Activated CD8-positive, alpha-beta T cell treated with anti-CD3 and anti-CD28 coated beads, Interleukin-2, amount 10 ng/mL, durations not matched to agents 7 days and 5 days (primary cell): ENCODE measurements at regions not wholly inside any gene's neighbourhood (a gene's known extent, or its start where the extent isn't known, plus 50 kb on each side); places are given as distances from the start of the nearest gene placed in this dataset.

Experiments
- ATAC-seq: fragments of 150-1000 bp; cut with Tn5 transposase; one replicate; pipeline ENCODE4 v1.10.0; 2021; ENCODE audit warnings: moderate library complexity
- CTCF ChIA-PET: fragments of 350-600 bp; sonication (Branson Sonifier 250); formaldehyde crosslinking; loops from one replicate; lab custom pipeline; 2021; ENCODE audit warnings: antibody characterized with exemption; lab: Charles Lee
- POLR2A ChIA-PET: fragments of 350-600 bp; sonication (Branson Sonifier 250); formaldehyde crosslinking; loops from one replicate; lab custom pipeline; 2021; ENCODE audit warnings: antibody characterized with exemption; lab: Charles Lee
- DNase-seq: peaks from one replicate; pipeline ENCODE4 v3.0.0-alpha.2; 2020
- H3K27ac Mint-ChIP-seq: one replicate; pipeline ENCODE4 v1.8.0; 2021; ENCODE audit warnings: mild to moderate bottlenecking, mixed read lengths
- H3K27me3 Mint-ChIP-seq: one replicate; pipeline ENCODE4 v1.8.0; 2021; ENCODE audit warnings: low read depth, mixed read lengths
- H3K36me3 Mint-ChIP-seq: one replicate; pipeline ENCODE4 v1.8.0; 2021; ENCODE audit warnings: low read depth, mixed read lengths
- H3K4me1 Mint-ChIP-seq: one replicate; pipeline ENCODE4 v1.8.0; 2021; ENCODE audit warnings: low read depth, mixed read lengths
- H3K4me3 Mint-ChIP-seq: one replicate; pipeline ENCODE4 v1.8.0; 2021; ENCODE audit warnings: mild to moderate bottlenecking, mixed read lengths
- H3K9me3 Mint-ChIP-seq: one replicate; pipeline ENCODE4 v1.8.0; 2022; ENCODE audit warnings: mixed read lengths; ENCODE audit not compliant: insufficient read depth

- CTCF ChIA-PET = no interaction called here
- no peaks in the 10 kb centered on the region for H3K4me1 Mint-ChIP-seq
- H3K27me3 Mint-ChIP-seq = peaks cover 2% of the 10 kb centered on the region
- no peak for DNase-seq
- POLR2A ChIA-PET = no interaction called here
- peaks cover 7% of the 10 kb centered on the region for H3K9me3 Mint-ChIP-seq
- H3K4me3 Mint-ChIP-seq = no peak overlapping the region
- no peak for ATAC-seq
- no peaks in the 10 kb centered on the region for H3K36me3 Mint-ChIP-seq
- H3K27ac Mint-ChIP-seq = no peak overlapping the region
Measured at GRCh38 chr10:75312440-75312839, 76.7 kb upstream of the COMTD1 start.

DNA sequence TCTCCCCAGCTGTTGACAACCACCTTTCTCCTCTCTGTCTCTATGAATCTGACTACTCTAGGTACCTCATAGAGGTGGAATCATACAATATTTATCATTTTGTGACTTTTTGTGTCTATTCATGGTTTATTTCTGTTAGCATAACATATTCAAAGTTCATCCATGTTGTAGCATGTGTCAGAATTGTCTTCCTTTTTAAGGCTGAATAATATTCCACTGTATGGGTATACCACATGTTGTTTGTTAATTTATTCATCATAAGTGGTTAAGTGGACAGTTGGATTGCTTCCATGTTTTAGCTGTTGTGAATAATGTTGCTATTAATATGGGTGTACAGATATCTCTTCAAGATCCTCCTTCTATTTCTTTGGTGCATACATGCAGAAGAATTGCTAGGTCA lies 69.9 kb upstream of the COMTD1 start:
- ATAC-seq = no peak
- peaks cover 2% of the 10 kb centered on the region for H3K36me3 Mint-ChIP-seq
- no peak for DNase-seq
- ChIA-PET POLR2A (no interaction called here), CTCF (no interaction called here)
- H3K27me3 Mint-ChIP-seq = peaks cover 2% of the 10 kb centered on the region
- H3K4me3 Mint-ChIP-seq = no peak overlapping the region
- peaks cover 8% of the 10 kb centered on the region for H3K4me1 Mint-ChIP-seq
- no peaks in the 10 kb centered on the region for H3K9me3 Mint-ChIP-seq
- H3K27ac Mint-ChIP-seq = no peak overlapping the region

- H3K4me1 Mint-ChIP-seq = peaks cover 8% of the 10 kb centered on the region
- ChIA-PET POLR2A (no interaction called here), CTCF (no interaction called here)
- no peak overlapping the region for H3K4me3 Mint-ChIP-seq
- H3K27ac Mint-ChIP-seq = no peak overlapping the region
- peaks cover 2% of the 10 kb centered on the region for H3K36me3 Mint-ChIP-seq
- H3K27me3 Mint-ChIP-seq = peaks cover 2% of the 10 kb centered on the region
- no peak for DNase-seq
- no peaks in the 10 kb centered on the region for H3K9me3 Mint-ChIP-seq
- no peak for ATAC-seq
Measured at GRCh38 chr10:75304741-75305390, 69.1 kb upstream of the COMTD1 start.

- Mint-ChIP-seq H3K4me3 (no peak overlapping the region), H3K27me3 (peaks cover 2% of the 10 kb centered on the region), H3K27ac (no peak overlapping the region), H3K36me3 (peaks cover 2% of the 10 kb centered on the region), H3K4me1 (peaks cover 8% of the 10 kb centered on the region), H3K9me3 (no peaks in the 10 kb centered on the region)
- ATAC-seq = no peak
- ChIA-PET CTCF (no interaction called here), POLR2A (no interaction called here)
- no peak for DNase-seq
Measured at GRCh38 chr10:75304313-75304712, 68.6 kb upstream of the COMTD1 start.

DNA sequence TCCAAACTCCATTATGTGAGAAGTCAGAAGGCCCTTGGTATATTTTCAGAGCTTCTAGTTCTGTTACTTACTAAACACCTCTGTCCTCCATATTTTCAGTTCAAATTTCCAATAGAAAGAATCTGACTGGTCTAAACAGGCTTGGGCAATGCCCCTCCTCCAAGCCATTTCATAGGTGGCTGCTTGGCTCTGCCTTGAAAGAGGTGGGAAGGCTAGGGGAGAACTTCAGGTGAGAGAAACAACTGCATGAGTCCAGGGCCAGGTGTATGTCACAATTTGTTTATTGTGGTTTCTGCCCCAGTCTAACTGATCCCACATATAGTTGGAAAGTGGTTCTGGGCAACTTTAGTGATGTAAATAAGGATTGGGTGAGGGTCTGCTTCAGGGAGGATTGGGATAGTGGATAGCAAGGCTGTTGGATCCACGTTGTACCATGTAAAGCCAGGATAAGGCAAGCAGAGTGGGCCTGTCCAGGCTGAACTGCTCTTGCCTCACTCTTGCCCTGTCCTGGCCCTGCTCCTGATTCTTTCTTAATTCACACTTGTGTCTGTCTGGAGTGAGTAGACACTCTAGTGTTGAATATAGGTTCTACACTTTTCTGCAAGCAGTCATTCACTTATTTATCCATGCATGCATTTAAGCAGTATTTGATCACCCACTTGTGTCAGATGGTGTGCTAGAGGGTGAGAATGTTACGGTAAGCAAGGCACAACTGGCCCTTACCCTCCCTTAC lies 67.5 kb upstream of the COMTD1 start:
- Mint-ChIP-seq H3K9me3 (no peaks in the 10 kb centered on the region), H3K4me3 (no peak overlapping the region), H3K4me1 (peaks cover 8% of the 10 kb centered on the region), H3K36me3 (peaks cover 2% of the 10 kb centered on the region), H3K27me3 (no peaks in the 10 kb centered on the region), H3K27ac (no peak overlapping the region)
- ChIA-PET CTCF (no interaction called here), POLR2A (no interaction called here)
- DNase-seq (no peak), ATAC-seq (no peak)

DNA sequence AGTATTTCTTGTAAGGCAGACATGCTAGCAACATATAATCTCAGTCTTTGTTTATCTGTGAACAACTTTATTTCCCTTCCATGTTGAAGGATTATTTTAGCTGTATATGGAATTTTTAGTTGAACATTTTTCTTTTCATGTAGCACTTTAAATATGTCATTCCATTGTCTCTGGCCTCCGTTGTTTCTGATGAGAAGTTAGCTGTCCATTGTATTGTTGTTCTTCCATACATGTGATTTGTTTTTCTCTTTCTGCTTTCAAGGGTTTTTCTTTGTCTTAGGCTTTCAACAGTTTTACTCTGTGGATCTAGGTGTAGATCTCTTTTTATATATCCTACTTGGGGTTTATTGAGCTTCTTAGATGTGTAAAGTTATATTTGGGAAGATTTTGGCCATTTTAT lies 66.3 kb upstream of the COMTD1 start:
- Mint-ChIP-seq H3K27ac (no peak overlapping the region), H3K27me3 (no peaks in the 10 kb centered on the region), H3K9me3 (no peaks in the 10 kb centered on the region), H3K4me3 (no peak overlapping the region), H3K36me3 (peaks cover 2% of the 10 kb centered on the region), H3K4me1 (peaks cover 4% of the 10 kb centered on the region)
- DNase-seq (no peak), ATAC-seq (no peak)
- POLR2A ChIA-PET = no interaction called here
- CTCF ChIA-PET = no interaction called here

DNA sequence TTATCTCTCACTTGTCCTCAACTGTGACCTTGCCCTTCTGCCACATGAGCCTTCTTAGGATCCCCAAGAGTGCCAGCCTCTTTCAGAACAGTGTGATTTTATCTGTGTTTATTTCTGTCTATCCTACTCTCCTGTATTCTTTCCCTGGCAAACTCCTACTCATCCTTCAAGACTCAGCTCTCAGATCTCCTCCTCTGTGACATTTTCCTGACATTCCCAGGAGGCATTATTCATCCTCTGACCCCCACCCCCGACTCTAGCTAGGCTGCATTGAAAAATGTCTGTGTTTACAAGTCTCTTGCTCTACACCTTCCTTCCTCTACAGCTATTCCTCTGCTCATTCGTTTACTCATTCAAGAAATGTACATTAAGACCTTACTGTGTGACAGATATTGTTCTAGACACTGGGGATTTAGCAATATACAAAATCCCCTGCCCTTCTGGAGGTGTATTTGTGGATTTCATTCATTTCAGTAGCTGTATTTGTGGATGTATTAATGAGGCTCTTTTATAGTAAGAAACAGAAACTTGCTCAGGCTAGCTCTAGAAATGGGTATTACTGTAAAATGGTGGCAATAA lies 61.4 kb upstream of the COMTD1 start:
- DNase-seq (no peak), ATAC-seq (no peak)
- Mint-ChIP-seq H3K4me1 (no peaks in the 10 kb centered on the region), H3K27me3 (peaks cover 6% of the 10 kb centered on the region), H3K36me3 (no peaks in the 10 kb centered on the region), H3K27ac (no peak overlapping the region), H3K9me3 (no peaks in the 10 kb centered on the region), H3K4me3 (no peak overlapping the region)
- POLR2A ChIA-PET = no interaction called here
- CTCF ChIA-PET = no interaction called here

DNA sequence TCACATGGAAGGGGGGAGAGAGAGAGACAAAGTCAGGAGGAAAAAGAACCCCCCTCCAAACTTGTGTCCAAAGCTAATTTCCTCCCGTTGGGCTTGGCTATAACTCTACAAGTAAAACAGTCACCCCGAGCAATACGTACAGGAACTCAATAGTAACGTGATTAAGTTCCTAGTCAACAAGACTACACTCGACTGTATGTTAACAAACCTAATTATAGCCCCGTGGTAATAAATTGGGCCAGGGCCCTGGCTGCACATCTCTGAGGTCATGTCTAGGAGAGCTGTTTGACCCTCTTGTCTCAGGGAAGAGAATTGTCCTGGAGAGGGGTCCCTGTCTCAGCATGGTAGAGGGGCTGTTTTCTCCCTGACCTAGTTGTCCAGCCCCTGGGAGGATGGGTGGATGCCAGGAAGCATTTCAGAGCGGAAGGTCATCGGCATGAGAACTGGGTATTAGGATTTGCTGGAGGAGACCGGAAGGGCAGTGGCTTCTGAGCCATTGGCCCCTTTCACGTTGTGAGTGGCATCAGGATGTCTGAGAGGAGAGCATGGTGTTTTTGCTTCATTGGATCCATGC lies 60.2 kb upstream of the COMTD1 start:
- Mint-ChIP-seq H3K4me1 (no peaks in the 10 kb centered on the region), H3K27ac (no peak overlapping the region), H3K27me3 (peaks cover 13% of the 10 kb centered on the region), H3K9me3 (no peaks in the 10 kb centered on the region), H3K36me3 (no peaks in the 10 kb centered on the region), H3K4me3 (no peak overlapping the region)
- ATAC-seq (no peak), DNase-seq (no peak)
- ChIA-PET POLR2A (no interaction called here), CTCF (no interaction called here)

DNA sequence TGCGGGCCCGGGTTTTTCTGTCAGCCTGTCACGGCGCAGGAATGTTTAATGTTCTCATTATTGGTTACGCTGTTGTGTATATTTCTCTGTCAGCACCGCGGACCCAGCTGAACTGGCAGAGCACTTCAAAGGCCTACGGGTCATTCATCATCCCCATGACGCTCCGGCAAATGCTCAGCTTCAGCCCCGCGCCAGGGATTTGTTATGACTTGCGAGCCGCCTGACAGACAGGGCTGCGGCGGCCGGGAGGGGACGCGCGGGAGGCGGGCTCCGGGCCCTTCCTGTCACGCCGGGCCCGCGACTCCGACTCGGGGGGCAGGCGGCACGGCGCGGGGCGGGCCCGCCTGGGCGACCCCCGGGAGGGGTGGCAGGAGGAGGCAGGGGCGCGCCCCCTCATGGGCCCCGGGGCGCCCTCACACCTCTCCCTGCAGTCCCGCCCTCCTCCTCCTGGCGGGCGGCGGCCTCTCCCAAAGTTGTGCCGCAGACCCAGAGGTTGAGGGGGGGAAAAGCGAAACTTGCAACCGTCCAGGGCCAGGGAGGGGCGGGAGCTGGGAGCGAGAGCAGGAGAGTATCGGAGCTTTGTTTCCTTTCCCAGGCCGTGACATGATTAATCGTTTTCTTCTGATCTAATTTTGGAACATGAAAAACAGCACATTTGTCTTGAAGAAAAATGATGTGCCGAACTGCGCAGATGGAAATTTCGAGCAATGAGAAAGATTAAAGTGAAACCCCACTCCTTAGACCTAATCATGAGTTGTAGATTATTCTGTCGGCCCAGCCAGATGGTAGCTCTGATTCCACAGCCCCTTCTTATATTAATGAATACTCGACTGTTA lies 59.3 kb upstream of the COMTD1 start:
- H3K27ac Mint-ChIP-seq = no peak overlapping the region
- H3K4me1 Mint-ChIP-seq = no peaks in the 10 kb centered on the region
- CTCF ChIA-PET = no interaction called here
- H3K9me3 Mint-ChIP-seq = no peaks in the 10 kb centered on the region
- no peaks in the 10 kb centered on the region for H3K36me3 Mint-ChIP-seq
- peaks cover 20% of the 10 kb centered on the region for H3K27me3 Mint-ChIP-seq
- ATAC-seq = peak; percentile 93
- DNase-seq = peak; percentile 74
- POLR2A ChIA-PET = no interaction called here
- H3K4me3 Mint-ChIP-seq = peak overlapping the region; percentile 74

DNA sequence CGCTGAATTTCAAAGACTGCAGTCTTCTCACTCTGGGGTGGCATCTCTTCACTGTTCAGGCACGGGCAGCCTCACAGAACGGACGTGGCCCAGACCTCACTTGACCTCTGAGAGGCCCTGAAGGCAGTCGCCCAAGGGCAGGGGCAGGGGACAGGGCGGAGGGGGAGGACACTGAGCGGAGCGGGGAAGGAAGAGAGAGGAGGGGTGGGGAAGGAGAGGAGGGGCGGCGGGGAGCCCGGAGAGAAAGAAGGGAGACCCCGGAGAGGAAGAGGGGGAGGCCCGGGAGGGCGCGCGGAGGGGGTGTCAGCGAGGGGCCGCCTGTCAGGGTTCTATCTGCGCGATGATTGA lies 58.7 kb upstream of the COMTD1 start:
- DNase-seq (no peak), ATAC-seq (peak; percentile 21)
- Mint-ChIP-seq H3K9me3 (no peaks in the 10 kb centered on the region), H3K27me3 (peaks cover 20% of the 10 kb centered on the region), H3K4me1 (no peaks in the 10 kb centered on the region), H3K4me3 (peak overlapping the region; percentile 74), H3K27ac (no peak overlapping the region), H3K36me3 (no peaks in the 10 kb centered on the region)
- POLR2A ChIA-PET = no interaction called here
- CTCF ChIA-PET = no interaction called here

DNA sequence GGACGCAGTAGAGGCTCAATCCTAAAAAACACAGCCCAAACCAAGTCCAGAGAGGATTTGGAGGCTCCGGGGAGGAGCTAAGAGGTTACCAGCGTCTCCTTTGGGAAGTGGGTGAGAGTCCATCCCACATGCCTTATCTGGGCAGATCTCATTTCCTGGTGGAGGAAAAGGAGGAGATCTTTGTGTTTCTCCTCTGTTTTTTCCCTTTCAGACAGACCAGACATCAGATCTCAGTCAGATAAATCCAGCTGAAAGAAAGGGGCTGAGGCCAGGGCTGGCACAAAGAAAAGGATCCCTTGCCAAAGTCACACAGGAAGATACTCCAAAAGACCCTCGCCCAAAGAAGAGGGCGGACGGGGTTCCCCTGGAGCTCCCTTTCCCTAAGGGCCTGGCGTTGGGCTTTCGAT lies 58.3 kb upstream of the COMTD1 start:
- Mint-ChIP-seq H3K4me1 (no peaks in the 10 kb centered on the region), H3K27ac (no peak overlapping the region), H3K27me3 (peaks cover 20% of the 10 kb centered on the region), H3K9me3 (no peaks in the 10 kb centered on the region), H3K4me3 (peak overlapping the region; percentile 74), H3K36me3 (no peaks in the 10 kb centered on the region)
- ChIA-PET POLR2A (no interaction called here), CTCF (no interaction called here)
- ATAC-seq (no peak), DNase-seq (no peak)

DNA sequence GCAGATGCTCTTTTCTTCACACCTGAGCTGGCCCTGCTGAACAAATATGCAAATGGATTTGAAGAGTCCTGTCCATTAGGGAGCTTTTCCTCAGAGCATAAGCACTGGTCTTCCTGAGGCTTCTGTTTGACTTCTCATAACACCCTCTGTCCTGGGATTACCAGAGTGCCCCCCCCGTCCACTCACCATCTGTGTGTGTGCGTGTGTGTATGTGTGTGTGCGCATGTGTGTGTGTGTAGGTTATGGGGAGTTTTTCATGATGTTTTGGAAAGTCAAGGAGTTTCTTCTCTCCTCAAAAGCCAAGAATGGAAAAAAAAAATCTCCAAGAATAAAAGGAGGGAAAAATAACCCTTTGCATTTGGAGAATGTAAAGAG lies 57.7 kb upstream of the COMTD1 start:
- Mint-ChIP-seq H3K4me3 (no peak overlapping the region), H3K27ac (no peak overlapping the region), H3K4me1 (no peaks in the 10 kb centered on the region), H3K36me3 (no peaks in the 10 kb centered on the region), H3K27me3 (peaks cover 22% of the 10 kb centered on the region), H3K9me3 (no peaks in the 10 kb centered on the region)
- ATAC-seq = no peak
- POLR2A ChIA-PET = no interaction called here
- no peak for DNase-seq
- CTCF ChIA-PET = no interaction called here
